Pancreas (tissue), 10 donors: ENCODE measurements at regions not wholly inside any gene's neighbourhood (a gene's known extent, or its start where the extent isn't known, plus 50 kb on each side); places are given as distances from the start of the nearest gene placed in this dataset.

Source experiments
- ATAC-seq, 4 donors: fragments of 200-7000 bp; cut with Tn5 transposase; one replicate each; pipeline versions ENCODE4 v1.8.0 to v1.9.1; 2020; ENCODE audit warnings: mild to moderate bottlenecking in 4 of 4, moderate library complexity in 4 of 4
- DNase-seq, 6 donors: peaks; one replicate each; pipeline ENCODE4 v3.0.0-alpha.2; 2020
- FAIRE-seq: peaks from 2 replicates; lab custom pipeline; 2012; peaks lifted over from hg19 to GRCh38; lab: Jason Lieb, UNC
- H3K27ac ChIP-seq, 4 donors: fragments of 200-600 bp; sonication (generic); 1 replicate in 3 of 4; 2 replicates in 1 of 4; pipeline versions ENCODE4 v1.5.0 to v1.8.0; 2020
- H3K27me3 ChIP-seq, 4 donors: fragments of 200-600 bp; one replicate each; pipeline ENCODE4 v1.8.0; 2021
- H3K36me3 ChIP-seq, 3 donors: fragments of 200-600 bp; sonication (generic) in 1 of 3; one replicate each; pipeline versions ENCODE4 v1.5.0 to v1.8.0; 2020 to 2021
- H3K4me1 ChIP-seq, 3 donors: fragments of 200-600 bp; one replicate each; pipeline ENCODE4 v1.8.0; 2021
- H3K4me3 ChIP-seq, 4 donors: fragments of 200-600 bp; sonication (generic) in 2 of 4; one replicate each; pipeline versions ENCODE4 v1.5.0 to v1.8.0; 2020 to 2021
- H3K9me3 ChIP-seq, 4 donors: fragments of 200-600 bp; one replicate each; pipeline ENCODE4 v1.8.0; 2021
- WGBS, 2 donors: extraction: QIAGEN DNeasy Blood & Tissue Kit; methylation state at CpG; one replicate each; pipeline ENCODE4 v1.1.7; 2013; 5-methylcytosine and 5-hydroxymethylcytosine counted together
- intact Hi-C, 3 donors: fragments of 100-400 bp; cut with DNase I; formaldehyde crosslinking; loops; one replicate each; pipeline versions ENCODE4 v1.11.1 to v1.14.2; 2022
- TF ChIP-seq, protein P1 (sequence below), 4 donors: fragments of 200-600 bp; sonication (generic) in 3 of 4; IDR thresholded peaks; one replicate each; pipeline versions ENCODE4 v1.5.0 to v1.8.0; 2021; ENCODE audit warnings: antibody characterized with exemption in 4 of 4
- donor health status: healthy with polysubstance abuse.
- donor health status: DM: no; HTN: no; CAD: no; lungs with moderate emphysema.
- donor health status: DM: no; HTN: no; CAD: no.
- donor health status: control.
- donor health status: control.
- donor health status: Bipolar disorder and iron deficiency.
- donor health status: DM: yes; HTN: yes; CAD: no.
- donor health status: DM: no; HTN: no; CAD: no.
- donor health status: DM: no; HTN: no; CAD: no.
- donor health status: DM: yes; HTN: yes; CAD: no.

- FAIRE-seq (no peak), DNase-seq (no peak), ATAC-seq (no peak)
- TF ChIP-seq, protein P1, sequence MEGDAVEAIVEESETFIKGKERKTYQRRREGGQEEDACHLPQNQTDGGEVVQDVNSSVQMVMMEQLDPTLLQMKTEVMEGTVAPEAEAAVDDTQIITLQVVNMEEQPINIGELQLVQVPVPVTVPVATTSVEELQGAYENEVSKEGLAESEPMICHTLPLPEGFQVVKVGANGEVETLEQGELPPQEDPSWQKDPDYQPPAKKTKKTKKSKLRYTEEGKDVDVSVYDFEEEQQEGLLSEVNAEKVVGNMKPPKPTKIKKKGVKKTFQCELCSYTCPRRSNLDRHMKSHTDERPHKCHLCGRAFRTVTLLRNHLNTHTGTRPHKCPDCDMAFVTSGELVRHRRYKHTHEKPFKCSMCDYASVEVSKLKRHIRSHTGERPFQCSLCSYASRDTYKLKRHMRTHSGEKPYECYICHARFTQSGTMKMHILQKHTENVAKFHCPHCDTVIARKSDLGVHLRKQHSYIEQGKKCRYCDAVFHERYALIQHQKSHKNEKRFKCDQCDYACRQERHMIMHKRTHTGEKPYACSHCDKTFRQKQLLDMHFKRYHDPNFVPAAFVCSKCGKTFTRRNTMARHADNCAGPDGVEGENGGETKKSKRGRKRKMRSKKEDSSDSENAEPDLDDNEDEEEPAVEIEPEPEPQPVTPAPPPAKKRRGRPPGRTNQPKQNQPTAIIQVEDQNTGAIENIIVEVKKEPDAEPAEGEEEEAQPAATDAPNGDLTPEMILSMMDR (IDR thresholded peaks at IDR 0.05), result no peak
- H3K36me3 ChIP-seq, result no peaks in the 10 kb centered on the region
- no peak overlapping the region for H3K4me3 ChIP-seq
- WGBS, 2 donors, result 96 to 98% methylated on average over 2 of the region's 2 CpGs
- intact Hi-C loops, result no loop called here
- no peaks in the 10 kb centered on the region for H3K27me3 ChIP-seq
- no peak overlapping the region for H3K27ac ChIP-seq
- no peaks in the 10 kb centered on the region for H3K9me3 ChIP-seq
- H3K4me1 ChIP-seq, result no peaks in the 10 kb centered on the region
These were observed 109.2 kb upstream of the MAP2 start for GRCh38 chr2:209314653-209315052.

GRCh38 chr2:209316141-209316540 lies 107.7 kb upstream of the MAP2 start:
- intact Hi-C loops, result no loop called here
- 65 to 71% methylated on average over 2 of the region's 2 CpGs for WGBS, 2 donors

DNA sequence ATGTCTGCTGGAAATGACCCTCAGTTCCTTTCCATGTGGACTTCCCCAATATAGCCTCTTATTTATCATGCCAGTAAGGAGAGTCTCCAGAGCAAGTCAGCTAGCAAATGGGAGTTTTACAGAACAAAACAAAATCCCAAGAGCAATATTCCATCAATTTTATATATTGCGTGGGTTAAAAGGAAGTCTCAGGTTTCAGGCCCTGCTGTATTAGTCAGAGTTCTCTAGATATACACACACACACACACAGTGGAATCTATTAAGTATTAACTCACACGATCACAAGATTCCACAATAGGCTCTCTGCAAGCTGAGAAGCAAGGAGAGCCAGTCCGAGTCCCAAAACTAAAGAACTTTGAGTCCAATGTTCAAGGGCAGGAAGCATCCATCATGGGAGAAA lies 102.8 kb upstream of the MAP2 start:
- ATAC-seq (peak; percentile 46 to 81 (median 66)), FAIRE-seq (no peak), DNase-seq (no peak)
- Histone ChIP-seq H3K4me3 (no peak overlapping the region), H3K4me1 (no peaks in the 10 kb centered on the region), H3K36me3 (no peaks in the 10 kb centered on the region), H3K9me3 (no peaks in the 10 kb centered on the region), H3K27me3 (no peaks in the 10 kb centered on the region), H3K27ac (no peak overlapping the region)
- TF ChIP-seq, protein P1 (IDR thresholded peaks at IDR 0.05), result no peak
- 42 to 50% methylated on average over 3 of the region's 3 CpGs for WGBS, 2 donors
- intact Hi-C loops, result no loop called here

More at GRCh38 chr2:209316141-209316540, 107.7 kb upstream of the MAP2 start:
- Histone ChIP-seq H3K27ac (no peak overlapping the region), H3K4me1 (no peaks in the 10 kb centered on the region), H3K27me3 (no peaks in the 10 kb centered on the region), H3K9me3 (no peaks in the 10 kb centered on the region), H3K36me3 (no peaks in the 10 kb centered on the region), H3K4me3 (no peak overlapping the region)
- no peak for ATAC-seq
- no peak for DNase-seq
- no peak for FAIRE-seq
- TF ChIP-seq, protein P1 (IDR thresholded peaks at IDR 0.05), result no peak

GRCh38 chr2:209321581-209321980 lies 102.3 kb upstream of the MAP2 start:
- TF ChIP-seq, protein P1 (IDR thresholded peaks at IDR 0.05), result no peak
- intact Hi-C loops, result no loop called here

DNA sequence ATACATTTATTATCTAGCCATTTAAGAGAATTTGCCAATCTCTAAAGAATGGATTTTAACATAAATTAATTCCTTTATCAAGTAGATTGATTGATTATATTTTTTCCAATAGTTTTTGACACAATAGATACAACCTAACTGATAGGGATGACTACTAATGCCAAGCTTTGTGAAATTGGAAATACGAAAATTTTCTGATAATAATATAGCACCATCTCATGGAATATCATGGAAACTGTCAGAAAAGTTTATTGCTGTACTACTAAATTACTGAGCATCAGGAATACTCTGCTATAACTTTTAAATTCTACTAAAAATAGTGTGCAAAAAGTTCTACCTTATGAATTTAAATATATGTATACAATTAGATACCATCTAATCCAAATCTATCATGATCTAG lies 101.8 kb upstream of the MAP2 start:
- Histone ChIP-seq H3K27ac (no peak overlapping the region), H3K4me3 (no peak overlapping the region), H3K27me3 (no peaks in the 10 kb centered on the region), H3K4me1 (no peaks in the 10 kb centered on the region), H3K36me3 (no peaks in the 10 kb centered on the region), H3K9me3 (no peaks in the 10 kb centered on the region)
- WGBS, 2 donors, result 37 to 47% methylated on average over 1 of the region's 1 CpG
- TF ChIP-seq, protein P1 (IDR thresholded peaks at IDR 0.05), result no peak
- DNase-seq (no peak), FAIRE-seq (no peak), ATAC-seq (peak in 3 of 4 donors; percentile 72)
- intact Hi-C loops, result no loop called here

More at GRCh38 chr2:209321581-209321980, 102.3 kb upstream of the MAP2 start:
- no peaks in the 10 kb centered on the region for H3K4me1 ChIP-seq
- H3K27ac ChIP-seq, result no peak overlapping the region
- H3K36me3 ChIP-seq, result no peaks in the 10 kb centered on the region
- H3K27me3 ChIP-seq, result no peaks in the 10 kb centered on the region
- DNase-seq (no peak), FAIRE-seq (no peak), ATAC-seq (no peak)
- no peaks in the 10 kb centered on the region for H3K9me3 ChIP-seq
- 86 to 90% methylated on average over 3 of the region's 3 CpGs for WGBS, 2 donors
- no peak overlapping the region for H3K4me3 ChIP-seq
